Activated CD4-positive, alpha-beta T cell treated with anti-CD3 and anti-CD28 coated beads, Interleukin-2, amount 10 ng/mL, durations not matched to agents 7 days and 5 days (primary cell): ENCODE measurements at regions not wholly inside any gene's neighbourhood (a gene's known extent, or its start where the extent isn't known, plus 50 kb on each side); places are given as distances from the start of the nearest gene placed in this dataset.

Experiments used
- CTCF ChIA-PET: fragments of 350-600 bp; sonication (Branson Sonifier 250); formaldehyde crosslinking; loops from one replicate; lab custom pipeline; 2021; ENCODE audit warnings: antibody characterized with exemption; lab: Charles Lee
- POLR2A ChIA-PET: fragments of 350-600 bp; sonication (Branson Sonifier 250); formaldehyde crosslinking; loops from one replicate; lab custom pipeline; 2021; ENCODE audit warnings: antibody characterized with exemption; lab: Charles Lee
- DNase-seq: peaks from one replicate; pipeline ENCODE4 v3.0.0-alpha.2; 2020
- H3K27ac Mint-ChIP-seq: one replicate; pipeline ENCODE4 v1.8.0; 2021; ENCODE audit warnings: mild to moderate bottlenecking, moderate library complexity, mixed read lengths
- H3K27me3 Mint-ChIP-seq: one replicate; pipeline ENCODE4 v1.8.0; 2021; ENCODE audit warnings: mixed read lengths
- H3K36me3 Mint-ChIP-seq: one replicate; pipeline ENCODE4 v1.8.0; 2021; ENCODE audit warnings: low read depth, mixed read lengths
- H3K4me1 Mint-ChIP-seq: one replicate; pipeline ENCODE4 v1.8.0; 2021; ENCODE audit warnings: mixed read lengths
- H3K4me3 Mint-ChIP-seq: one replicate; pipeline ENCODE4 v1.8.0; 2021; ENCODE audit warnings: mild to moderate bottlenecking, moderate library complexity, mixed read lengths
- H3K9me3 Mint-ChIP-seq: one replicate; pipeline ENCODE4 v1.8.0; 2021; ENCODE audit warnings: mixed read lengths

- H3K4me3 Mint-ChIP-seq, result no peak overlapping the region
- CTCF ChIA-PET, result no interaction called here
- H3K27me3 Mint-ChIP-seq, result no peaks in the 10 kb centered on the region
- H3K9me3 Mint-ChIP-seq, result no peaks in the 10 kb centered on the region
- no peaks in the 10 kb centered on the region for H3K4me1 Mint-ChIP-seq
- no peaks in the 10 kb centered on the region for H3K36me3 Mint-ChIP-seq
- POLR2A ChIA-PET, result no interaction called here
- no peak overlapping the region for H3K27ac Mint-ChIP-seq
- no peak for DNase-seq
Observed at GRCh38 chr3:144265542-144266100, 294.0 kb downstream of the DIPK2A start.

GRCh38 chr3:144270100-144270499 lies 298.5 kb downstream of the DIPK2A start:
- Mint-ChIP-seq H3K27me3 (peaks cover 2% of the 10 kb centered on the region), H3K4me3 (no peak overlapping the region), H3K36me3 (no peaks in the 10 kb centered on the region), H3K4me1 (peaks cover 2% of the 10 kb centered on the region), H3K27ac (no peak overlapping the region), H3K9me3 (no peaks in the 10 kb centered on the region)
- no peak for DNase-seq
- POLR2A ChIA-PET, result no interaction called here
- CTCF ChIA-PET, result no interaction called here

- Mint-ChIP-seq H3K36me3 (no peaks in the 10 kb centered on the region), H3K27me3 (peaks cover 3% of the 10 kb centered on the region), H3K27ac (no peak overlapping the region), H3K4me1 (peaks cover 3% of the 10 kb centered on the region), H3K9me3 (no peaks in the 10 kb centered on the region), H3K4me3 (no peak overlapping the region)
- no peak for DNase-seq
- POLR2A ChIA-PET, result no interaction called here
- CTCF ChIA-PET, result no interaction called here
Observed at GRCh38 chr3:144272680-144273079, 301.1 kb downstream of the DIPK2A start.

- DNase-seq, result no peak
- ChIA-PET POLR2A (no interaction called here), CTCF (no interaction called here)
- Mint-ChIP-seq H3K36me3 (no peaks in the 10 kb centered on the region), H3K27ac (no peak overlapping the region), H3K9me3 (no peaks in the 10 kb centered on the region), H3K4me1 (peaks cover 3% of the 10 kb centered on the region), H3K27me3 (peaks cover 3% of the 10 kb centered on the region), H3K4me3 (no peak overlapping the region)
Observed at GRCh38 chr3:144273601-144274000, 302.0 kb downstream of the DIPK2A start.

GRCh38 chr3:144275005-144275404 lies 303.4 kb downstream of the DIPK2A start:
- CTCF ChIA-PET, result no interaction called here
- DNase-seq, result no peak
- Mint-ChIP-seq H3K4me1 (peaks cover 3% of the 10 kb centered on the region), H3K27me3 (peaks cover 3% of the 10 kb centered on the region), H3K27ac (no peak overlapping the region), H3K36me3 (no peaks in the 10 kb centered on the region), H3K9me3 (no peaks in the 10 kb centered on the region), H3K4me3 (no peak overlapping the region)
- POLR2A ChIA-PET, result no interaction called here

GRCh38 chr3:144282313-144282712 lies 310.7 kb downstream of the DIPK2A start:
- ChIA-PET CTCF (interaction anchor here (0.6 kb wide), 1 partner anchor 15 kb away, joined by 5 read pairs; no protein-coding TSS in a partner anchor), POLR2A (no interaction called here)
- DNase-seq, result no peak
- Mint-ChIP-seq H3K9me3 (no peaks in the 10 kb centered on the region), H3K27ac (no peak overlapping the region), H3K4me1 (no peaks in the 10 kb centered on the region), H3K36me3 (no peaks in the 10 kb centered on the region), H3K27me3 (peaks cover 2% of the 10 kb centered on the region), H3K4me3 (no peak overlapping the region)

GRCh38 chr3:144286235-144286910 lies 314.8 kb downstream of the DIPK2A start:
- ChIA-PET CTCF (no interaction called here), POLR2A (no interaction called here)
- no peak overlapping the region for H3K27ac Mint-ChIP-seq
- no peak for DNase-seq
- H3K4me1 Mint-ChIP-seq, result no peaks in the 10 kb centered on the region
- H3K36me3 Mint-ChIP-seq, result no peaks in the 10 kb centered on the region
- peaks cover 7% of the 10 kb centered on the region for H3K27me3 Mint-ChIP-seq
- H3K4me3 Mint-ChIP-seq, result no peak overlapping the region
- H3K9me3 Mint-ChIP-seq, result no peaks in the 10 kb centered on the region

- no peak for DNase-seq
- H3K9me3 Mint-ChIP-seq, result no peaks in the 10 kb centered on the region
- no peak overlapping the region for H3K27ac Mint-ChIP-seq
- no peaks in the 10 kb centered on the region for H3K36me3 Mint-ChIP-seq
- H3K4me1 Mint-ChIP-seq, result no peaks in the 10 kb centered on the region
- POLR2A ChIA-PET, result no interaction called here
- CTCF ChIA-PET, result no interaction called here
- H3K4me3 Mint-ChIP-seq, result no peak overlapping the region
- H3K27me3 Mint-ChIP-seq, result peaks cover 11% of the 10 kb centered on the region
Observed at GRCh38 chr3:144287001-144287400, 315.4 kb downstream of the DIPK2A start.

GRCh38 chr3:144289057-144289456 lies 317.4 kb downstream of the DIPK2A start:
- H3K9me3 Mint-ChIP-seq, result no peaks in the 10 kb centered on the region
- H3K4me1 Mint-ChIP-seq, result no peaks in the 10 kb centered on the region
- peaks cover 14% of the 10 kb centered on the region for H3K27me3 Mint-ChIP-seq
- CTCF ChIA-PET, result no interaction called here
- H3K4me3 Mint-ChIP-seq, result no peak overlapping the region
- H3K36me3 Mint-ChIP-seq, result no peaks in the 10 kb centered on the region
- no peak overlapping the region for H3K27ac Mint-ChIP-seq
- POLR2A ChIA-PET, result no interaction called here
- DNase-seq, result no peak

- ChIA-PET POLR2A (no interaction called here), CTCF (no interaction called here)
- no peak for DNase-seq
- Mint-ChIP-seq H3K9me3 (no peaks in the 10 kb centered on the region), H3K4me3 (no peak overlapping the region), H3K4me1 (peaks cover 8% of the 10 kb centered on the region), H3K27ac (no peak overlapping the region), H3K27me3 (peaks cover 15% of the 10 kb centered on the region), H3K36me3 (no peaks in the 10 kb centered on the region)
Observed at GRCh38 chr3:144294659-144295538, 323.3 kb downstream of the DIPK2A start.

GRCh38 chr3:144295613-144296012 lies 324.0 kb downstream of the DIPK2A start:
- no peaks in the 10 kb centered on the region for H3K36me3 Mint-ChIP-seq
- H3K4me1 Mint-ChIP-seq, result peaks cover 8% of the 10 kb centered on the region
- ChIA-PET CTCF (no interaction called here), POLR2A (no interaction called here)
- DNase-seq, result no peak
- no peaks in the 10 kb centered on the region for H3K9me3 Mint-ChIP-seq
- no peak overlapping the region for H3K27ac Mint-ChIP-seq
- no peak overlapping the region for H3K4me3 Mint-ChIP-seq
- H3K27me3 Mint-ChIP-seq, result peaks cover 17% of the 10 kb centered on the region

- CTCF ChIA-PET, result no interaction called here
- no peak overlapping the region for H3K27ac Mint-ChIP-seq
- H3K4me3 Mint-ChIP-seq, result no peak overlapping the region
- no peak for DNase-seq
- H3K4me1 Mint-ChIP-seq, result peaks cover 8% of the 10 kb centered on the region
- POLR2A ChIA-PET, result no interaction called here
- H3K36me3 Mint-ChIP-seq, result no peaks in the 10 kb centered on the region
- H3K9me3 Mint-ChIP-seq, result no peaks in the 10 kb centered on the region
- H3K27me3 Mint-ChIP-seq, result peaks cover 15% of the 10 kb centered on the region
Observed at GRCh38 chr3:144296808-144297207, 325.2 kb downstream of the DIPK2A start.

- no peak for DNase-seq
- Mint-ChIP-seq H3K9me3 (no peaks in the 10 kb centered on the region), H3K4me3 (no peak overlapping the region), H3K27me3 (peaks cover 10% of the 10 kb centered on the region), H3K27ac (no peak overlapping the region), H3K36me3 (no peaks in the 10 kb centered on the region), H3K4me1 (no peaks in the 10 kb centered on the region)
- ChIA-PET POLR2A (no interaction called here), CTCF (no interaction called here)
Observed at GRCh38 chr3:144301863-144302262, 330.2 kb downstream of the DIPK2A start.
